SJCRH30 (cell line): ENCODE measurements at regions not wholly inside any gene's neighbourhood (a gene's known extent, or its start where the extent isn't known, plus 50 kb on each side); places are given as distances from the start of the nearest gene placed in this dataset.
A peak's percentile ranks its signal among the peaks of the same experiment; 100 is the strongest.

Experiments used
- DNase-seq, 2 experiments: peaks; one replicate each; pipeline ENCODE4 v3.0.0-alpha.2; 2015 to 2020
- H3K27ac ChIP-seq: fragments of 250-450 bp; sonication (Bioruptor Pico); 2 replicates; pipeline ENCODE4 v1.5.1; 2020; ENCODE audit warnings: mild to moderate bottlenecking, moderate library complexity
- H3K27me3 ChIP-seq: fragments of 250-450 bp; sonication (Bioruptor Pico); 2 replicates; pipeline ENCODE4 v1.5.1; 2020; ENCODE audit warnings: mild to moderate bottlenecking, moderate library complexity
- H3K36me3 ChIP-seq: fragments of 250-450 bp; sonication (Bioruptor Pico); 2 replicates; pipeline ENCODE4 v1.5.1; 2020; ENCODE audit warnings: mild to moderate bottlenecking, moderate library complexity
- H3K4me1 ChIP-seq: fragments of 250-450 bp; sonication (Bioruptor Pico); 2 replicates; pipeline ENCODE4 v1.5.1; 2020; ENCODE audit warnings: mild to moderate bottlenecking, moderate library complexity
- H3K4me3 ChIP-seq: fragments of 250-450 bp; sonication (Bioruptor Pico); 2 replicates; pipeline ENCODE4 v1.5.1; 2020; ENCODE audit warnings: mild to moderate bottlenecking, moderate library complexity
- H3K9me3 ChIP-seq: fragments of 250-450 bp; sonication (Bioruptor Pico); replicated peaks from 2 replicates; pipeline ENCODE4 v1.5.1; 2020; ENCODE audit warnings: mild to moderate bottlenecking, moderate library complexity

GRCh38 chr3:26375843-26376530 lies 246.6 kb upstream of the LRRC3B start:
- Histone ChIP-seq H3K27ac (no peak overlapping the region), H3K9me3 (no peaks in the 10 kb centered on the region), H3K27me3 (peaks cover 3% of the 10 kb centered on the region; the same call in 1 of the 2 replicates), H3K4me1 (no peaks in the 10 kb centered on the region), H3K36me3 (no peaks in the 10 kb centered on the region), H3K4me3 (no peak overlapping the region)
- DNase-seq, result no peak

DNA sequence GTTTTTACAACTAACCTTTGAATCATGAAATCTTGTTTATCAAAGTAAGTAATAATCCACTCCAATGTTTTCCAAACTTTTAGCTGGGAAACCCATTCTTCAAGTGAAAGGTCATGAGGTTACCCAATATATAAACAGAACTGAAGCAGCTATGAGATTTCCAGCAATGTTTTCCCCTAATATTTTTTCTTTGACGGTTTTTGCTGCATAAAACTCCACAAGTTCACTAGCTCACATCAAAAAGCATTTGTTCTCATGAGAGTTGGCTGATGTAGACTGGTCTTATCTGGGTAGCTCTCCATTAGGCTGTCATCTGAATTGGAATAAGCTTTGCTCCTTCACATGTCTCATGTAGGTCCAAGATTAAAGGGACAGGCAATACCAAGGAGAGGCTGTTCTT lies 241.2 kb upstream of the LRRC3B start:
- Histone ChIP-seq H3K4me1 (no peaks in the 10 kb centered on the region), H3K9me3 (no peaks in the 10 kb centered on the region), H3K27ac (no peak overlapping the region), H3K36me3 (no peaks in the 10 kb centered on the region), H3K27me3 (peaks cover 3% of the 10 kb centered on the region; the same call in 1 of the 2 replicates), H3K4me3 (no peak overlapping the region)
- no peak for DNase-seq

- H3K27me3 ChIP-seq, result no peaks in the 10 kb centered on the region
- H3K36me3 ChIP-seq, result no peaks in the 10 kb centered on the region
- H3K4me3 ChIP-seq, result no peak overlapping the region
- H3K27ac ChIP-seq, result no peak overlapping the region
- no peaks in the 10 kb centered on the region for H3K9me3 ChIP-seq
- no peak for DNase-seq
- H3K4me1 ChIP-seq, result no peaks in the 10 kb centered on the region
Observed at GRCh38 chr3:26406636-26407035, 215.9 kb upstream of the LRRC3B start.

GRCh38 chr3:26418553-26418952 lies 204.0 kb upstream of the LRRC3B start:
- Histone ChIP-seq H3K27me3 (no peaks in the 10 kb centered on the region), H3K4me3 (no peak overlapping the region), H3K4me1 (no peaks in the 10 kb centered on the region), H3K36me3 (no peaks in the 10 kb centered on the region), H3K27ac (no peak overlapping the region), H3K9me3 (no peaks in the 10 kb centered on the region)
- no peak for DNase-seq

GRCh38 chr3:26422415-26422814 lies 200.2 kb upstream of the LRRC3B start:
- no peak for DNase-seq
- Histone ChIP-seq H3K4me1 (no peaks in the 10 kb centered on the region), H3K27me3 (no peaks in the 10 kb centered on the region), H3K36me3 (no peaks in the 10 kb centered on the region), H3K9me3 (no peaks in the 10 kb centered on the region), H3K4me3 (no peak overlapping the region), H3K27ac (no peak overlapping the region)

- Histone ChIP-seq H3K4me3 (no peak overlapping the region), H3K36me3 (no peaks in the 10 kb centered on the region), H3K4me1 (no peaks in the 10 kb centered on the region), H3K9me3 (no peaks in the 10 kb centered on the region), H3K27me3 (no peaks in the 10 kb centered on the region), H3K27ac (no peak overlapping the region)
- no peak for DNase-seq
Observed at GRCh38 chr3:26425076-26425475, 197.5 kb upstream of the LRRC3B start.

DNA sequence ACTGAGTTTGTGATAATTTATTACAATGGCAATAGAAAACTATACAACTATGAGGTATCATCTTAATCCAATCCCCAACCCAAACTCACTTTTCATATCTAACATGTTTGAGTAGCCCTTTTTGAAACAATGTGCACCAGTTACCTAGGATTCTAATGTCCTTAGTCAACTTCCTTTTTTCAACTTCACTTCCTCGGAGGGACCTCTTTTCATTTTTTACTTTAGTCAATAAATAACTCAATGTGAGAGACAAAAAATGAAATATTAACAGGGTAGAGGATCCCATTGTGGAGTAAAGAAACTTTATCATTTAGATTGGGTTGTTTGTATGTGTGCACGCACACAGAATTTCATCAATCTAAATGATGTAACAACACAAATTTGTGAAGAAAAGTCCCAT lies 193.6 kb upstream of the LRRC3B start:
- Histone ChIP-seq H3K27me3 (no peaks in the 10 kb centered on the region), H3K4me3 (no peak overlapping the region), H3K27ac (no peak overlapping the region), H3K4me1 (no peaks in the 10 kb centered on the region), H3K9me3 (no peaks in the 10 kb centered on the region), H3K36me3 (no peaks in the 10 kb centered on the region)
- no peak for DNase-seq

- Histone ChIP-seq H3K36me3 (no peaks in the 10 kb centered on the region), H3K27ac (peak overlapping the region; percentile 6; the same call in 1 of the 2 replicates), H3K4me3 (no peak overlapping the region), H3K27me3 (no peaks in the 10 kb centered on the region), H3K9me3 (peaks cover 4% of the 10 kb centered on the region; the same call in 1 of the 2 replicates), H3K4me1 (peaks cover 9% of the 10 kb centered on the region)
- peak; percentile 6 to 30 for DNase-seq
Observed at GRCh38 chr3:26437678-26438077, 184.9 kb upstream of the LRRC3B start.

DNA sequence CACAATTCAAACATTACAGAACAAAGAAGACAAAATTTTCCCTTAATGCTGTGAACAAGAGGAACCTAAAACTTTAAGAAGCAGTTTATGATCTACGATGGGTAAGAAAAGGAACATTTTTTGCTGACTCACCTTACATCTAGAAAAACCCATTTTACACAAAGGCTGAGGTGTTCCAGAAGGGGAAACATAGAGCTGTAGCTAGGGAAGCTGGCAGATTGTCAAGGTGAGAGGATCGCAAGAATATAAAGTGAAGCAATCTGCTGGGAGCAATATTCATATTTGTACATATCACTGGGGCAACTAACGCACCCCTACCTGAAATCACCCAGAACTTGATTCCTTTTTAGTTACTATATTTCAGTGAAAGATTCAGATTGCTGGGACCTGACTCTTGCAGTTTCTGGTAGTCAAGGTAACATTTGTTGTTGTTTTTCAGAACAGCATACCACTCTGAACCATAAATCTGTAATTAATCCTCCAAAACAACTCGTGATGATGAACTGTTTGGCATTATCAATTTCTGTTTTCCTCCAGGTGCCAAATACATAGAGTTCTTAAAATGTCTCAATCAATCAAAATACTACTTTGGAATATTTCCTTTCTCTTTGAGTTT lies 184.1 kb upstream of the LRRC3B start:
- Histone ChIP-seq H3K9me3 (peaks cover 4% of the 10 kb centered on the region; the same call in 1 of the 2 replicates), H3K4me3 (no peak overlapping the region), H3K27ac (no peak overlapping the region; the same call in 1 of the 2 replicates), H3K36me3 (no peaks in the 10 kb centered on the region), H3K4me1 (peaks cover 9% of the 10 kb centered on the region), H3K27me3 (no peaks in the 10 kb centered on the region)
- no peak for DNase-seq

DNA sequence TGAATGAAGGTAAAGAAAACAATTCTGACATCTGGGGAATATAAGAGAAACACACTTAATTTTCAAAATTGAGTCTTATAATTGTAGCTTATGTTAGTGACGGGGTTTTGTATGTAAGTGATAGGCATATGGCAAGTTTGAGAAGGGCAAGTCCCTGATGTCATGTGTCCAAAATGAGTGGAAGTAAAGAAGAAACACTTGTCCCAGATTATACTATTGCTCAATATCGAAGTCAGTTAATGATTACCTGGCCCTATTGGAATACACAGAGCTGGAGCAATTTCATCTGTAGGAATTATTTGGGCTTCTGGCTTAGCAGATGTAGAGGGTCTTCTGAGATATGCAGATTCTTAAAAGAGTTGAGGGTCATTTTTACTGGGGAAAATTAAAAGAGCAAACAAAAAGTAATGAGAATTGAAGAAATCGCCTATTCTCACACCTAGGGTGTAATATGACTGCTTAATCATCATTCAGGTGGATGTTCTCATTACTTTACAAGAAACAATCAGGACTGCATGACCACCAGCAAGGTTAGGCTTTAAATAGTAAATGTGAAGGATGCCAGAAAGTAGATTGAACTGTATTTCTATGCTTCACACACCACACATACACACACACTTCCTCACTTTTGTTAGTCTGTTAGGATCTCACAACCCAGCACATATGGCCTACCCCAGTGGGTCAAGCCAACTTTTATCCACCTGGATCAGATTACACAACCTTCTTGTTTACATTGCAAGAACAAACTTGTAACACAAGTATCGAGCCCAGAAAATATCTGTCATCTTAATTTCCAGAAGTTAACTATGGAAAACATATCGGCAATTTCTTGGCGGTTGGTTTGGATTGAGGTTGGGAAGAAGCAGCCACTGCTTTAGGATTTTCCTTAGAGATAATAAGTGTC lies 183.3 kb upstream of the LRRC3B start:
- Histone ChIP-seq H3K36me3 (no peaks in the 10 kb centered on the region), H3K4me3 (no peak overlapping the region), H3K9me3 (peaks cover 4% of the 10 kb centered on the region; the same call in 1 of the 2 replicates), H3K4me1 (peaks cover 9% of the 10 kb centered on the region), H3K27me3 (no peaks in the 10 kb centered on the region), H3K27ac (no peak overlapping the region)
- no peak for DNase-seq

DNA sequence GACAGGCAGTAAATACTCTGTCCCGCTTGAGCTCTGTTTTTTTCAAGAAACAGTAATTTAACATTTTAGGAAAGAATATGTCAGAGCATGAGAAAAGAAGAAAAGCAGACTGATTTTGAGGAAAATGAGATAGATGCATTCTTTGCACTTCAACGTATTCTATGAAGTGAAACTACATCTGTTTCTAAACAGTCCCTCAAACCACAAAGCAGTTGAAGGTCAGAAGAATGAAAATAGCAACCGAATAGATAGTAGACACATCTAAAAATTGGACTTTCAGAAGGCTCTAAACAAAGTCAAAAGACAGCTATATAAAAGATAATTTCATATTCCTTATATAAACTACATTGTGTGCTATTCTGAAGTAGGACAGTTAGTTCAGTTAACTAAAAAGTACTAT lies 172.6 kb upstream of the LRRC3B start:
- Histone ChIP-seq H3K36me3 (no peaks in the 10 kb centered on the region), H3K4me1 (no peaks in the 10 kb centered on the region), H3K9me3 (no peaks in the 10 kb centered on the region), H3K27ac (no peak overlapping the region), H3K4me3 (no peak overlapping the region), H3K27me3 (no peaks in the 10 kb centered on the region)
- DNase-seq, result no peak

- H3K9me3 ChIP-seq, result no peaks in the 10 kb centered on the region
- H3K27ac ChIP-seq, result no peak overlapping the region
- H3K36me3 ChIP-seq, result no peaks in the 10 kb centered on the region
- no peak for DNase-seq
- no peaks in the 10 kb centered on the region for H3K27me3 ChIP-seq
- no peaks in the 10 kb centered on the region for H3K4me1 ChIP-seq
- H3K4me3 ChIP-seq, result no peak overlapping the region
Observed at GRCh38 chr3:26452363-26452762, 170.2 kb upstream of the LRRC3B start.

GRCh38 chr3:26460985-26461384 lies 161.6 kb upstream of the LRRC3B start:
- no peaks in the 10 kb centered on the region for H3K4me1 ChIP-seq
- DNase-seq, result no peak
- no peaks in the 10 kb centered on the region for H3K36me3 ChIP-seq
- H3K27me3 ChIP-seq, result no peaks in the 10 kb centered on the region
- H3K4me3 ChIP-seq, result no peak overlapping the region
- H3K27ac ChIP-seq, result no peak overlapping the region
- no peaks in the 10 kb centered on the region for H3K9me3 ChIP-seq

DNA sequence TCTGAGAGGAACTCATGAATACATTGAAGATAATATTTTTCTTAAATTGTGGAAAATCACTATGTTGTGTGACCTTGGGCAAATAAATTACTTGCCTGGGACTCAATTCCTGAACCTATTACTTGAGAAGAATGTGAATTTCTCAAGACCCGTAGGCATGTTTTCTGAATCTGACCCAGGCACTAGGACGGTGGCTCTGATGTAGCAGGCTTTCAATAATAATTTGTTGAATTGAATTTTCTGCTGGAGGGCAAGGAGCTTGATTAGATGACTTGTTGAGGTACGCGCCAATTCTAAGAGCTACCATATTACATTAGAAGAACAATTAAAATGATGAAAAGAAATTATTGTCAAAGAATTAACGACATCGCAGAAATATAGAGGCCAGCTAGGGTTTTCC lies 150.2 kb upstream of the LRRC3B start:
- DNase-seq, result no peak
- Histone ChIP-seq H3K27ac (no peak overlapping the region), H3K36me3 (no peaks in the 10 kb centered on the region), H3K4me3 (no peak overlapping the region), H3K27me3 (no peaks in the 10 kb centered on the region), H3K9me3 (no peaks in the 10 kb centered on the region), H3K4me1 (no peaks in the 10 kb centered on the region)

- Histone ChIP-seq H3K4me1 (no peaks in the 10 kb centered on the region), H3K27ac (no peak overlapping the region), H3K27me3 (no peaks in the 10 kb centered on the region), H3K9me3 (no peaks in the 10 kb centered on the region), H3K4me3 (no peak overlapping the region), H3K36me3 (no peaks in the 10 kb centered on the region)
- DNase-seq, result no peak
Observed at GRCh38 chr3:26474706-26475105, 147.9 kb upstream of the LRRC3B start.
